Adrenal gland (tissue), 9 donors: ENCODE measurements at regions not wholly inside any gene's neighbourhood (a gene's known extent, or its start where the extent isn't known, plus 50 kb on each side); places are given as distances from the start of the nearest gene placed in this dataset.

Experiments used
- DNase-seq, 7 donors: peaks; one replicate each; pipeline ENCODE4 v3.0.0-alpha.2; 2019 to 2020
- H3K27ac ChIP-seq, 5 donors: fragments of 200-600 bp; sonication (generic) in 4 of 5; 1 replicate in 3 of 5; 2 replicates in 2 of 5; pipeline versions ENCODE4 v1.5.1 to v1.8.0; 2016 to 2020; ENCODE audit warnings: mild to moderate bottlenecking in 1 of 5
- H3K27me3 ChIP-seq: fragments of 200-600 bp; 2 replicates; pipeline ENCODE4 v1.8.0; 2021
- H3K36me3 ChIP-seq, 2 donors: fragments of 200-600 bp; replicated peaks in 1 of 2; 1 replicate in 1 of 2; 2 replicates in 1 of 2; pipeline versions ENCODE4 v1.5.1 to v1.8.0; 2018 to 2022
- H3K4me1 ChIP-seq, 2 donors: fragments of 200-600 bp; replicated peaks in 1 of 2; 1 replicate in 1 of 2; 2 replicates in 1 of 2; pipeline versions ENCODE4 v1.5.1 to v1.8.0; 2018 to 2021
- H3K4me3 ChIP-seq, 4 donors: fragments of 200-600 bp; sonication (generic) in 3 of 4; one replicate each; pipeline ENCODE4 v1.5.1; 2016 to 2018
- H3K9me3 ChIP-seq, 3 donors: fragments of 200-600 bp; sonication (generic) in 1 of 3; replicated peaks in 1 of 3; 1 replicate in 2 of 3; 2 replicates in 1 of 3; pipeline versions ENCODE4 v1.5.1 to v1.8.0; 2016 to 2021
- POLR2A ChIP-seq, 2 donors: fragments of 450-650 bp; IDR thresholded peaks; one replicate each; pipeline ENCODE4 v1.6.1; 2017; ENCODE audit warnings: antibody characterized with exemption in 2 of 2, mild to moderate bottlenecking in 2 of 2, moderate library complexity in 1 of 2
- whole genome bisulfite sequencing, 4 donors: extraction: QIAGEN DNeasy Blood & Tissue Kit in 2 of 4; methylation state at CpG; one replicate each; pipeline versions ENCODE4 v1.1.5 to v1.1.7; 2013 to 2017; 5-methylcytosine and 5-hydroxymethylcytosine counted together
- intact Hi-C, 2 donors: fragments of 100-400 bp; cut with DNase I; formaldehyde crosslinking; loops; one replicate each; pipeline versions ENCODE4 v1.14.1 to v1.15.0; 2022 to 2023
- TF ChIP-seq, protein P1 (sequence below), 6 experiments: fragments of 450-650 bp in 4 of 6; fragments of 200-600 bp in 2 of 6; sonication (generic) in 1 of 6; IDR thresholded peaks; 1 replicate in 5 of 6; 2 replicates in 1 of 6; pipeline versions ENCODE4 v1.5.1 to v1.8.0; 2016 to 2021; ENCODE audit warnings: antibody characterized with exemption in 6 of 6, mild to moderate bottlenecking in 2 of 6, moderate library complexity in 1 of 6
- donor health status: healthy with polysubstance abuse.
- donor health status: Bipolar disorder and iron deficiency.
- donor health status: DM: yes; HTN: yes; CAD: no.
- donor health status: DM: no; HTN: no; CAD: no.
- donor health status: DM: no; HTN: no; CAD: no.

- no peaks in the 10 kb centered on the region for H3K4me1 ChIP-seq
- 60 to 71% (median 62%) methylated on average over 2 of the region's 2 CpGs for WGBS, 4 donors
- H3K9me3 ChIP-seq: no peaks in the 10 kb centered on the region
- no peak overlapping the region for H3K27ac ChIP-seq
- TF ChIP-seq POLR2A (IDR thresholded peaks at IDR 0.05): no peak
- TF ChIP-seq, protein P1, sequence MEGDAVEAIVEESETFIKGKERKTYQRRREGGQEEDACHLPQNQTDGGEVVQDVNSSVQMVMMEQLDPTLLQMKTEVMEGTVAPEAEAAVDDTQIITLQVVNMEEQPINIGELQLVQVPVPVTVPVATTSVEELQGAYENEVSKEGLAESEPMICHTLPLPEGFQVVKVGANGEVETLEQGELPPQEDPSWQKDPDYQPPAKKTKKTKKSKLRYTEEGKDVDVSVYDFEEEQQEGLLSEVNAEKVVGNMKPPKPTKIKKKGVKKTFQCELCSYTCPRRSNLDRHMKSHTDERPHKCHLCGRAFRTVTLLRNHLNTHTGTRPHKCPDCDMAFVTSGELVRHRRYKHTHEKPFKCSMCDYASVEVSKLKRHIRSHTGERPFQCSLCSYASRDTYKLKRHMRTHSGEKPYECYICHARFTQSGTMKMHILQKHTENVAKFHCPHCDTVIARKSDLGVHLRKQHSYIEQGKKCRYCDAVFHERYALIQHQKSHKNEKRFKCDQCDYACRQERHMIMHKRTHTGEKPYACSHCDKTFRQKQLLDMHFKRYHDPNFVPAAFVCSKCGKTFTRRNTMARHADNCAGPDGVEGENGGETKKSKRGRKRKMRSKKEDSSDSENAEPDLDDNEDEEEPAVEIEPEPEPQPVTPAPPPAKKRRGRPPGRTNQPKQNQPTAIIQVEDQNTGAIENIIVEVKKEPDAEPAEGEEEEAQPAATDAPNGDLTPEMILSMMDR (IDR thresholded peaks at IDR 0.05): no peak
- no peaks in the 10 kb centered on the region for H3K27me3 ChIP-seq
- H3K36me3 ChIP-seq: no peaks in the 10 kb centered on the region
- intact Hi-C loops: no loop called here
- no peak overlapping the region for H3K4me3 ChIP-seq
- no peak for DNase-seq
These were observed 130.6 kb upstream of the FERMT1 start for GRCh38 chr20:6253396-6253795.

DNA sequence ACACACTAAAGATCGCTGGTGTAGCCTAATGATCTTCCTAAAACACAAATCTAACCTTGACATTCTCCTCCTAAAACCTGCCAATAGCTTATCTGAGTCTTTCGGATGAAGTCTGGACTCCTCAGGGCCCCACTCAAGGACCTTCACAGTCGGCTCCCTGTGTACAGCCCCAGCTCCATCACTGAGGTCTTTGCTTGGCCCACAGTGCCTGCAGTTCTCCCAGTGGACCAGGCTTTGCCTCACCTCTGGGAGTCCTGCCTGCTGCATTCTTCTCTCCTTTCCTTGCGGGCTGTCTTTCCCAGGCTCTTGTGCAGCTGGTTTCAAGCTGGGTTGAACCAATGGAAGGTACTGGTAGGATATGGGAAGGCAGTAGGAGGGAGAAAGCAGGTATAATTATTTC, 122.6 kb upstream of the FERMT1 start:
- no peaks in the 10 kb centered on the region for H3K4me1 ChIP-seq
- H3K9me3 ChIP-seq: no peaks in the 10 kb centered on the region
- H3K27ac ChIP-seq: no peak overlapping the region
- TF ChIP-seq, protein P1 (IDR thresholded peaks at IDR 0.05): no peak
- no peak for TF ChIP-seq POLR2A (IDR thresholded peaks at IDR 0.05)
- DNase-seq: no peak
- intact Hi-C loops: no loop called here
- H3K36me3 ChIP-seq: no peaks in the 10 kb centered on the region
- H3K27me3 ChIP-seq: no peaks in the 10 kb centered on the region
- H3K4me3 ChIP-seq: no peak overlapping the region
- WGBS, 4 donors: 47 to 75% (median 57%) methylated on average over 4 of the region's 4 CpGs

- no peak for DNase-seq
- no peaks in the 10 kb centered on the region for H3K27me3 ChIP-seq
- no peak overlapping the region for H3K4me3 ChIP-seq
- intact Hi-C loops: no loop called here
- TF ChIP-seq, protein P1 (IDR thresholded peaks at IDR 0.05): no peak
- no peak for TF ChIP-seq POLR2A (IDR thresholded peaks at IDR 0.05)
- no peaks in the 10 kb centered on the region for H3K9me3 ChIP-seq
- H3K4me1 ChIP-seq: no peaks in the 10 kb centered on the region
- H3K27ac ChIP-seq: no peak overlapping the region
- WGBS, 4 donors: 94 to 100% (median 98%) methylated on average over 1 of the region's 1 CpG
- H3K36me3 ChIP-seq: no peaks in the 10 kb centered on the region
These were observed 118.8 kb upstream of the FERMT1 start for GRCh38 chr20:6241591-6241990.

DNA sequence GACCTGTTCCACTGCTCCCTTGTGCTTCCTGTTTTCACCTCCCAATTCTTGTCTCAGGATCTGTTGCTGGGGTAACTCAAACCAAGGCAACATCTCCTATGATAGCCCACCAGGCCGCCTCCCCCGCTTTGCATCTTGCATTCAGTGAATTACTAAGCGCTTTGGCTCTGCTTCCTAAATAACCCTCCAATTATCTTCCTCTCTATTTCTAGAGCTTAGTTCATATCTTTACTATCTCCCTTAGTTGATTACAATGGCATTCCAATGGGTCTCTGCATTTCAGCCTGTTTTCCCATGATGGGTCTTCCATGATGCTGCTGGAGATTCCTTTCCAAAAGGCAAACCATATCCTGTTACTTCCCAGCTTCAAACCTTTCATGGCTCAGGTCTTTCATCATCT, 117.2 kb upstream of the FERMT1 start:
- H3K9me3 ChIP-seq: no peaks in the 10 kb centered on the region
- H3K36me3 ChIP-seq: no peaks in the 10 kb centered on the region
- no peak for DNase-seq
- no peaks in the 10 kb centered on the region for H3K4me1 ChIP-seq
- H3K27me3 ChIP-seq: no peaks in the 10 kb centered on the region
- no peak overlapping the region for H3K27ac ChIP-seq
- WGBS, 4 donors: 91 to 97% (median 93%) methylated on average over 3 of the region's 3 CpGs
- TF ChIP-seq, protein P1 (IDR thresholded peaks at IDR 0.05): no peak
- TF ChIP-seq POLR2A (IDR thresholded peaks at IDR 0.05): no peak
- intact Hi-C loops: no loop called here
- H3K4me3 ChIP-seq: no peak overlapping the region
